Astrocyte (in vitro differentiated cells and primary cell): ENCODE measurements at regions not wholly inside any gene's neighbourhood (a gene's known extent, or its start where the extent isn't known, plus 50 kb on each side); places are given as distances from the start of the nearest gene placed in this dataset.

Experiments
- EZH2 ChIP-seq: IDR thresholded peaks from 2 replicates; pipeline ENCODE4 v1.6.1; 2012; ENCODE audit warnings: mild to moderate bottlenecking, low read length, inconsistent platforms; ENCODE audit not compliant: insufficient read depth
- TF ChIP-seq, protein P1 (sequence below): IDR thresholded peaks from 2 replicates; pipeline ENCODE4 v1.5.1; 2011; ENCODE audit warnings: low read depth, mild to moderate bottlenecking, inconsistent platforms, low read length, moderate library complexity; ENCODE audit not compliant: insufficient read depth

DNA sequence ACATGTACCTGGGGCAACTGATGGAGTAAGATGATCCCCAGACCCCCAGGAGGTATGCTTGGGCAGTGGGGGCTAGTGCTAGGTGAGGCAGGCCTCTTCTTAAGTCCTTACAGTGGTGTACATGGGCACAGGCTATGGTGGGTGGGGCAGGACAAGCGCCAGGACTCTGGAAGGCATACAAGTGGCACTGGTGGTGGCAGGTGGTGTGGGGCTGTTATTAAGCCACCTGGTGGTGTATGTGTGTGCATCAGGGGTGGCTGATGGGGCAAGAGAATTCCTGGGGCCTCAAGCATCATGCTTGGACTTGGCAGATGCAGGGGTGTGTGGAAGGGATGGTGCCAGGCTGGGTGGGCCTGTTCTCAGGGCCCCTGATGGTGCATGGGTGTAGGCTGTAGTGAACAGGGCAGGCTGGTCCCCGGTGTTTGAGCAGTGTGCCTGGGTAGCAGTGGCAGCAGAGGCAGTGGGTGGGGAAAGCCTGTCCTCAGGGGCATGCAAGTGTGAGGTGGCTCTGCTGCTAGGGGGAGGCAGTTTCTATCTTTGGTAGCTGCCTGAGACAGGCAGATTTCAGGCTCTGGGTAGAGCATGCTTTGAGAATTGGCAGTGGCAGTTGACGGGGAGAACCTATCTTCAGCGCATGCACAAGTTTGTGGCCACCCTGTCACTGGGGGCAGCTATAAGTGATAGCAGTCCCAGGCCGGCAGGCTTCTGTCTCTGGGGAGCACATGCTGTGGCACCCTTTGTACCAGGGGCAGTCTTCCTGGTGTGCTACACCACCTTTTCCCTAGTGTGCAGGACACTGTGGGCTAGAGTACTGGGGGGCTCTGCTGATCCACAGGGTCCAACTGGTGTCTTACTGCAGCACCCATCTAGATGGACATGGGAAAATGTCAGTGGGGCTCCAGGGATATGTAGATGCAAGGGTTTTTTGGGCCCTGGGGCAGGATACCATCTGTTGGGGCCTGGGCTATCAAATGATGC lies 52.6 kb upstream of the ABCD2 start:
- TF ChIP-seq, protein P1, sequence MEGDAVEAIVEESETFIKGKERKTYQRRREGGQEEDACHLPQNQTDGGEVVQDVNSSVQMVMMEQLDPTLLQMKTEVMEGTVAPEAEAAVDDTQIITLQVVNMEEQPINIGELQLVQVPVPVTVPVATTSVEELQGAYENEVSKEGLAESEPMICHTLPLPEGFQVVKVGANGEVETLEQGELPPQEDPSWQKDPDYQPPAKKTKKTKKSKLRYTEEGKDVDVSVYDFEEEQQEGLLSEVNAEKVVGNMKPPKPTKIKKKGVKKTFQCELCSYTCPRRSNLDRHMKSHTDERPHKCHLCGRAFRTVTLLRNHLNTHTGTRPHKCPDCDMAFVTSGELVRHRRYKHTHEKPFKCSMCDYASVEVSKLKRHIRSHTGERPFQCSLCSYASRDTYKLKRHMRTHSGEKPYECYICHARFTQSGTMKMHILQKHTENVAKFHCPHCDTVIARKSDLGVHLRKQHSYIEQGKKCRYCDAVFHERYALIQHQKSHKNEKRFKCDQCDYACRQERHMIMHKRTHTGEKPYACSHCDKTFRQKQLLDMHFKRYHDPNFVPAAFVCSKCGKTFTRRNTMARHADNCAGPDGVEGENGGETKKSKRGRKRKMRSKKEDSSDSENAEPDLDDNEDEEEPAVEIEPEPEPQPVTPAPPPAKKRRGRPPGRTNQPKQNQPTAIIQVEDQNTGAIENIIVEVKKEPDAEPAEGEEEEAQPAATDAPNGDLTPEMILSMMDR: no peak
- TF ChIP-seq EZH2: no peak
